ENCODE measurements at regions not wholly inside any gene's neighbourhood (a gene's known extent, or its start where the extent isn't known, plus 50 kb on each side); places are given as distances from the start of the nearest gene placed in this dataset.

DNA sequence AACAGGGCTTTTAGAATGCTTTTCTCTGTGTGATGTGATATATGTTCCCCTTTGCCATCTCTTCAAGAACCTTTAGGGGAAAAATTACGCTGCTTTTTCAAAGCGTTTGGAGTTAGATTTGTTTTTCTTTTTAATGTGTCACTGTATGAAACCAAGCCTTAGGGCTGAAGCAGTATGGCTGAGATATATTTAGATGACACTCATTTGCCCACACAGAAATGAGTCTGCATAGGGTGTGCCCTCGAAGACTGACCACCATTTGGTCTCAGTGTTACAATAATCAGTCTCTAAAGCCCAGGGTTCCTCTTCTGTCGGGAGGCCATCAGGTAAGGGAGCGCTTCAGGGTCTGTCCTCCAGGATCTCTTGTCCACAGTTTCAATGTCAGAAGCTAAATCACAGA is 213.0 kb upstream of the NCAM1 start:
- TF ChIP-seq POLR2A (IDR thresholded peaks at IDR 0.05; ENCODE audit: low read length) (no peak), GATA1 (IDR thresholded peaks at IDR 0.05; ENCODE audit: low read depth, low read length) (no peak)

Measured in erythroblast (primary cell).